GM21360 (cell line): ENCODE measurements at regions not wholly inside any gene's neighbourhood (a gene's known extent, or its start where the extent isn't known, plus 50 kb on each side); places are given as distances from the start of the nearest gene placed in this dataset.
"Not testable (repeated sequence)": the region's sequence is repeated elsewhere in the genome, so short reads cannot be mapped to it uniquely, and the experiment has no call there.

Experiments
- ATAC-seq: cut with Tn5 transposase; IDR thresholded peaks from one replicate; pipeline ENCODE4 v1.9.1; 2021; ENCODE audit warnings: mild to moderate bottlenecking, moderate library complexity; ENCODE audit not compliant: unreplicated experiment

DNA sequence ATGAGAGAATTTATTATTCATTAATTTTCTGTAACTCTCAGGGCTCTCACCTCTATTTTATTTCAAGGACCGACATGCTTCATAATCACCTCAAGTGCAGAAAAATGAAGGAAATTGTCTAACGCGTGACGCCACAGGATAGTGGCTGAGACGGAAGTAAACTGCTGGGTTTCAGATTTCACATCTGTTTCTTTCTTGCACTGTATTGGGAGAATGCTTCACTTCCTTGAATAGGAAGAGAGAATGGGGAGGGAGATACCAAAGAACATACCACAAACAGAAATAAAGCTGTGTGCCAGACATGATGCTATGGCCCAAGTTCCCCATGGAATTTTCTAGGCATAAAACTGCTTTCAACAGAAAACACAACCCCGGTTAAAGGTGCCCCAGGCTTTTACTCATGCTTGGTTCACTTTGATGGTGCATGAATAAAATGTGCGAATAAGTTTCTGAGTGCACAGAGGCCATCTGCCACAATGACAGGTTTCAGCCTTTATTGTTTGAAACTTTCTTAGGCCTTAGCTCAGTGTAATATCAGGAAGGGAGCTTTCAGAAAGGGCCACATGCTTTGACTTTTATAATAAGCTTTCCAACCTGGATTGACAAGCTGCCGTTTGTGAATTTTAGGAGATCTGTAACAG, 1116.4 kb downstream of the SOCS6 start:
- no peak for ATAC-seq

- ATAC-seq: no peak
These were observed 1114.7 kb downstream of the SOCS6 start for GRCh38 chr18:71403501-71403900.

GRCh38 chr18:71398531-71398930, 1109.7 kb downstream of the SOCS6 start:
- no peak for ATAC-seq

DNA sequence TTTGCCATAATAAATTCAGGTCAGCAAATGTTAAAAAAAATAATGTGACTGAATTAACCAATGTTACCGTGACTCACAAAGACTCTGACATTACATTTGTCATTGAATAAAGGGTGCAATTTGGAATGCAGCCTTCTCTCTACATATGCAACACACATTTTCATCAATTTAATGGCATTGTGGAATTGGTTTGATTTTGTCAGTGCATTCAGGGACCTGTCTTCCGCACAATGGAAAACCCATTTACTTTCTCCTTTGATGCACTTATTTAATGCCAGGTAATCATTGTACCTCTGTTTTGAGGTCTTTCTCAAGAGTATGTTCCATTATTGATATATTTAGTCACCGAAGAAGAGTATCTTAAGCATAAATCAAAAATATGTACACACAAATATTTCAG, 1099.3 kb downstream of the SOCS6 start:
- ATAC-seq: no peak

DNA sequence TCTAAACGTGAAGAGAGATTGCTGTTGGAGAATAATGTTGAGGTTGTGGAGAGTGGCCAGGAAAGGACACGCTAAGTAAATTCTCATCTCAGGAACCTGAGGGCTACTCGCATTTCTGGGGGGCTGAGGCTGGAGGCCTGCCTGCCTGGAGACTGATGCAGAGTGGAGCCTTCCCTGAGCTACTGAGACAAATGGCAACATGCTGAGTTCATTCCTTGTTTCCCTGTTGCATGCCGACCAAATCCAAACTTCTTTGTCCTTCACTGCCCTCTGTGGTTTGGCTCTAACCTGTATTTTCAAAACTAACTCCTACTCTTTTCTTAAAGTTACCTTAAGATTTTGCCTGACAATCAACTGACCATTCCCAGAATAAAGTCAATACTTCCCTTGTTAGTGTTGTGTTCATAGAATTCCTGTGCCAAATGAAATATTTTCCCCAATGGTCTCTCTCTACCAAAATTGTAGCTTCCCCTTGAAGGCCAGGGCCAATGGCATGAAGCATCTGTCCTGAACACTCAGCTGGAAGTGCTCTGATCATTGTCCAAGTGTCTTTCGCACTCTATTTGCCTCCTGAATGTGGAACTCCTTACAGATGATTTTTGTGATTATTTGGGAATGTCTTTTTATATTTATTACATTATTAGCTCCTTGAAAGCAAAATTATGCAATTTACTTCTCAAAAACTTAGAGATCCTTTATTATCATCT, 1085.6 kb downstream of the SOCS6 start:
- ATAC-seq: no peak

DNA sequence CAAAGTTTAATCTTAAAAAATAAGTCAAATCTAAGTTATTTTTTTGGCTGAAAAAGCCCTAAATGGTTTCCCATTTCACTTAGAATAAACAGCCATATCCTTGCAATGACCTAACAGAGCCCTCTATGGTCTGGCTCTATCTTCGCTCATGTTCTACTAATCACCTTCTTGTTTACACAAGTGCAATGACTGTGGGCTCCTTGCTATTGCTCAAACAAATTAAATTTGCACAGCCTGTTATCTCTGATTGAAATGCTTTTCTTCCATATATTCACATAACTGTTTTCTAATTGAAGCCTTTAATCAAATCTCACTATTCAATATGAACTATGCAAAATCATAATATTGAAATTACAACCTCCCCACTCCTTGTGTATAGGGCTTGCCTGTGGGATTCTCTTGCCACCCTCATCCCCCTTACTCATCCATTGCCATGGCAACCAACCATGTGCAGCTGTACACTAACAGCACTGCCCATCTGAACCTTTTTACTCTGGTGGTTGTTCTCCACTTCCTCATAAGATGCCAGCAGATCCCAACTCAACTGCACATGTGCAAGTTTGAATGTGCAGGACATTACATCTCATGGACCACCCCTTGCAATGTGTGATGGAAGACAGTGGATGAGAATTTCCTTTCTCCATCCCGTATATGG, 1083.2 kb downstream of the SOCS6 start:
- ATAC-seq: no peak

DNA sequence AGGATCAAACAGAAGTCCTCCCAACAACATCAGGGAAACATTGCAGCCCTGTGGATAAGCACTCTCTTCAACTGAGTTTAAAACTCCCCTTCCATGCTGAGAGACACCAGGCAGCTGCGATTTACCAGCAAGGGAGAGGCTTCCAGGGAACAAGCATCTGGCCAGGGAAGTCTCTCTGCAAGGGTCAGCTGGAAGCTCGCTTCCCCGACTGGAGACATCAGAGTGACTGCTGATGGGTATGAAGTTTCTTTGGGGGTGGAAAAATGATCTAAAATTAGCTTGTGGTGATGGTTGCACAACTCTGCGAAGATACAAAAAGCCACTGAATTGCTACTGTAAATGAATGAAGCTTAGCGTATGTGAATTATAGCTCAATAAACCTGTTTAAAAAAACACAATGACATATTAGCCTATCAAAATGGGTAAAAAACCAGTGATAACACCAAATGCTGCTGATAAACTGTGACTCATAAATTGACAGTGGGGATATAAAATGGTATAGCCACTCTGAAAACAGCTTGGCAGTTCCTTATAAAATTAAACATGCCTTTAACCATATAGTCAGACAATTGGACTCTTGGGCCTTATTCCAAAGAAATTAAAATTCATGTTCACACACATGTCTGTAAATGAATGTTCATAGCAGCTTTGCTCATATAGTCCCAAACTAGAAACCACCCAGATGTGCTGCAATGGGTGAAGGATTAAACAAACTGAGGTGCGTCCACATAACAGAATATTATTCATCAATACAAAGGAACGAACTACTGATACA, 1082.0 kb downstream of the SOCS6 start:
- no peak for ATAC-seq

- no peak for ATAC-seq
These were observed 1081.2 kb downstream of the SOCS6 start for GRCh38 chr18:71370095-71370494.

DNA sequence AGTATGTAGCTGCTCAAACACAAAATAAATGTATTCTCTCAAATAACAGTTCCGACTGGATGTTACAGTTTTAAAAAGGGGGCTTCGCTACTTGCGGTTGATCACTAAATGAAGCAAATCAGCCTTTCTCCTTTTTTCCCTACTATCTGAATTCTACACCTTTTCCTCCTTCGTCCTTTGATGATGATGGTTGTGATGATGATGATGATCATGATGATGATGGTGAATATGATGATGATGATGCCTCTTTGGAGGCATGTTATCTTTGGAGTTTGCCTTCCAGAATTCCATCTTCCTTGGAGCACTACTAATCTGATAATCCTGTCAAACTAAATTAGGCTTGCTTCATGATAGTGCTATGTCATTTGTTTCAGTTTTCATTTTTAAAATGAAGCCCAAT, 1073.3 kb downstream of the SOCS6 start:
- no peak for ATAC-seq

GRCh38 chr18:71355599-71355998, 1066.8 kb downstream of the SOCS6 start:
- not testable (repeated sequence) for ATAC-seq

GRCh38 chr18:71352618-71353017, 1063.8 kb downstream of the SOCS6 start:
- no peak for ATAC-seq

GRCh38 chr18:71336576-71337210, 1047.8 kb downstream of the SOCS6 start:
- ATAC-seq: no peak

- no peak for ATAC-seq
These were observed 1040.7 kb downstream of the SOCS6 start for GRCh38 chr18:71329563-71329962.

GRCh38 chr18:71329114-71329513, 1040.3 kb downstream of the SOCS6 start:
- ATAC-seq: no peak

DNA sequence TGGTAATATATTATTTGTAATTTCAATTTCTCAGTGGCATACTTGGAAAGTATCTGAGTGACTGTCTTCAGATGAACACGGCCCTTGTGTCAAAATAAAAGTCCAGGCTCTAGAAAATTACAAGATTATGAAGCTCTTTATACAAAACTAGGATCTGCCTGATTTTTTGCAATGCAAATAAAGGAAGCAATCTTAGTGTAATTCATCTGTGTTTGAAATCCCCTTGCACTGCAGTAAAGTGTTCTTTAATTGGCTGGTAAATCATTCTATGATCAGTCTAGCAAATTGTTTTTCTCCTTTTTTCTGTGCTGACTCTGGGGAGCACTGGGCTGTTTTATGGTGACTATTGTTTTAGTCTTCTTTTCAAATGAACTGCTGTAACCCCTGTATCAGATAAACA, 1039.0 kb downstream of the SOCS6 start:
- ATAC-seq: no peak

- no peak for ATAC-seq
These were observed 1038.6 kb downstream of the SOCS6 start for GRCh38 chr18:71327441-71327840.

DNA sequence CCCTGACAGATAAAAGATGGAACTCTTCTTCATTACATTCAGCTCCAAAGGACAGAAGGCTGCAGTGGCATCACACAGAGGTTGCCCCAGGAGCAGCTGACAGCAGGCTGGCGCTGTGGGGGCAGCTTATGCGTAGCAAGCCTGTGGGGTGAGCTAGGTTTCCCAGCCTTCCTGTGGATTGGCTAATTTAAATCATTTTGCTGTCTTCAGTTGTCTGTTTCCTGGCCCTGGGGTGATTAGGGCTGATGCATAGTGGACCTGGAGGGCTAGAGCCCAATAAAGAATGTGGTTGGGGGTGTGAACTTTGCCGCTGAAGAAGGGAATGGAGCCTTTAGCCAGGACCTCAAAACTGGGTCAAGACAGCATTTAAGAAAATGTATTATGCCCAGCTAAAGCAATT, 1038.0 kb downstream of the SOCS6 start:
- no peak for ATAC-seq

GRCh38 chr18:71324356-71324755, 1035.5 kb downstream of the SOCS6 start:
- no peak for ATAC-seq

- ATAC-seq: no peak
These were observed 1033.4 kb downstream of the SOCS6 start for GRCh38 chr18:71322201-71322600.

DNA sequence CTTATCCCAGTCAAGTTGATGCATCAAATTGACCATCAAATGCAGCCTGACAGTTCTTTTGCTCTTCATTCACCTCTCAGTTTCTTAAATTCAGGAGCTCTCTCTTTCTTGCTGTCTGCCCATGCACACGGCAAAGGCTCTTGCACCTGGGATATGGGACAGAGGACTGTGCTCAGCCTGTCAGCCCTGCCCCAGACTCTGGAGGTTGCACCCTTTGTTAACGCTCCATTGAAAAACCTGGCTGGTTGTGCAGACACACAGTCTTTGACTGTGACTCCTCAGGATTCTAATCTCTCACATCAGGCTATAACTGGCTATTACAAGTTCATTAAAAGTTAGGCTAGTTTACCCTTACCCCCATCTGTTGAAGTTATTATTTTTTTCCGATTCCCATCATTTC, 1032.5 kb downstream of the SOCS6 start:
- no peak for ATAC-seq

DNA sequence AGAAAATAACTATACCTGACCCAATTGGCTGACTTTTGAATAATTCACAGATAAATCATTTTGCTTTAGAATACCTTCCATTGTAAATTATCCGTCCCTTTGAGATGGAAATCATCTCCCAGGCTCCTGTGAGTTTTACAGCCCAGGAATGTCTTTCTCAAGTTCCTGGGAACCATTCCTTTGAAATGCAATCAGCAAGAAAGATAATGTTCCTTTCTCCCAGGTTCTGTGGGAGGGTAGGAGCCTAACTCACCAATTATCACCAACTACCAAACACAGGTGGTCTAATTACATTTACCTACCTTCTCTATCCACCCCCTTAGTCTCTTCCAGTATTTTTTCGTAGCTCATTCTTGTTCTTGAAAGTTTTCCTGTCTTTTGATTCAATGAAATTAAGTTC, 1016.0 kb downstream of the SOCS6 start:
- ATAC-seq: no peak
